CD4-positive, alpha-beta T cell treated with Interleukin-6 for 4 hours (primary cell): ENCODE measurements at regions not wholly inside any gene's neighbourhood (a gene's known extent, or its start where the extent isn't known, plus 50 kb on each side); places are given as distances from the start of the nearest gene placed in this dataset.

Experiments
- DNase-seq: peaks from one replicate; pipeline ENCODE4 v3.0.0-alpha.2; 2020; ENCODE audit warnings: mixed read lengths

- DNase-seq, result no peak
These were observed 411.4 kb downstream of the CCDC91 start for GRCh38 chr12:28601570-28602058.

- DNase-seq, result no peak
These were observed 412.5 kb downstream of the CCDC91 start for GRCh38 chr12:28602786-28603185.

- no peak for DNase-seq
These were observed 413.0 kb downstream of the CCDC91 start for GRCh38 chr12:28603239-28603638.

GRCh38 chr12:28603801-28604200 is 413.5 kb downstream of the CCDC91 start:
- no peak for DNase-seq

- DNase-seq, result no peak
These were observed 414.0 kb downstream of the CCDC91 start for GRCh38 chr12:28604240-28604639.

- DNase-seq, result no peak
These were observed 416.8 kb downstream of the CCDC91 start for GRCh38 chr12:28606967-28607557.

GRCh38 chr12:28610401-28611114 is 420.3 kb downstream of the CCDC91 start:
- no peak for DNase-seq

- DNase-seq, result no peak
These were observed 420.8 kb downstream of the CCDC91 start for GRCh38 chr12:28611115-28611435.

GRCh38 chr12:28611449-28611848 is 421.2 kb downstream of the CCDC91 start:
- DNase-seq, result no peak

GRCh38 chr12:28618171-28618570 is 427.9 kb downstream of the CCDC91 start:
- no peak for DNase-seq

GRCh38 chr12:28618772-28619171 is 428.5 kb downstream of the CCDC91 start:
- no peak for DNase-seq

GRCh38 chr12:28620281-28620680 is 430.0 kb downstream of the CCDC91 start:
- DNase-seq, result no peak

GRCh38 chr12:28622406-28622805 is 432.1 kb downstream of the CCDC91 start:
- DNase-seq, result no peak

GRCh38 chr12:28626504-28626903 is 436.2 kb downstream of the CCDC91 start:
- no peak for DNase-seq

- DNase-seq, result no peak
These were observed 439.4 kb downstream of the CCDC91 start for GRCh38 chr12:28629691-28630090.

- DNase-seq, result no peak
These were observed 441.6 kb downstream of the CCDC91 start for GRCh38 chr12:28631831-28632230.

- no peak for DNase-seq
These were observed 450.3 kb downstream of the CCDC91 start for GRCh38 chr12:28640519-28640918.

- DNase-seq, result no peak
These were observed 455.2 kb downstream of the CCDC91 start for GRCh38 chr12:28645436-28645835.

GRCh38 chr12:28645891-28646290 is 455.6 kb downstream of the CCDC91 start:
- DNase-seq, result no peak

GRCh38 chr12:28650906-28651305 is 460.6 kb downstream of the CCDC91 start:
- DNase-seq, result no peak

- DNase-seq, result no peak
These were observed 462.0 kb downstream of the CCDC91 start for GRCh38 chr12:28652239-28652638.

- DNase-seq, result no peak
These were observed 467.1 kb upstream of the FAR2 start for GRCh38 chr12:28681980-28682379.

- DNase-seq, result no peak
These were observed 465.7 kb upstream of the FAR2 start for GRCh38 chr12:28683366-28683765.

- DNase-seq, result no peak
These were observed 459.5 kb upstream of the FAR2 start for GRCh38 chr12:28689398-28690175.
